Ishikawa (cell line): ENCODE measurements at regions not wholly inside any gene's neighbourhood (a gene's known extent, or its start where the extent isn't known, plus 50 kb on each side); places are given as distances from the start of the nearest gene placed in this dataset.

Experiments
- CEBPB ChIP-seq: IDR thresholded peaks from 2 replicates; pipeline ENCODE4 v1.6.1; 2012
- CREB1 ChIP-seq: IDR thresholded peaks from 2 replicates; pipeline ENCODE4 v1.6.1; 2012; ENCODE audit warnings: low read depth
- EGR1 ChIP-seq: IDR thresholded peaks from 2 replicates; pipeline ENCODE4 v1.6.1; 2012
- EP300 ChIP-seq: IDR thresholded peaks from 2 replicates; pipeline ENCODE4 v1.6.1; 2012; ENCODE audit warnings: borderline replicate concordance
- FOXM1 ChIP-seq: IDR thresholded peaks from 2 replicates; pipeline ENCODE4 v1.6.1; 2012; ENCODE audit warnings: low read depth, borderline replicate concordance
- NFIC ChIP-seq: IDR thresholded peaks from 2 replicates; pipeline ENCODE4 v1.6.1; 2012
- RAD21 ChIP-seq: IDR thresholded peaks from 2 replicates; pipeline ENCODE4 v1.6.1; 2012; ENCODE audit warnings: low read depth
- TAF1 ChIP-seq: IDR thresholded peaks from 2 replicates; pipeline ENCODE4 v1.6.1; 2012; ENCODE audit warnings: low read depth, mild to moderate bottlenecking
- TCF12 ChIP-seq: IDR thresholded peaks from 2 replicates; pipeline ENCODE4 v1.6.1; 2012; ENCODE audit warnings: low read depth
- TEAD4 ChIP-seq: IDR thresholded peaks from 2 replicates; pipeline ENCODE4 v1.6.1; 2012
- USF1 ChIP-seq: IDR thresholded peaks from 2 replicates; pipeline ENCODE4 v1.6.1; 2012
- YY1 ChIP-seq: IDR thresholded peaks from 2 replicates; pipeline ENCODE4 v1.6.1; 2012; ENCODE audit warnings: low read depth
- ZBTB7A ChIP-seq: IDR thresholded peaks from 2 replicates; pipeline ENCODE4 v1.6.1; 2012; ENCODE audit warnings: low read depth
- TF ChIP-seq, protein P1 (sequence below): IDR thresholded peaks from 2 replicates; pipeline ENCODE4 v1.6.1; 2012
- TF ChIP-seq, protein P2 (sequence below): IDR thresholded peaks from 2 replicates; pipeline ENCODE4 v1.6.1; 2012; ENCODE audit warnings: low read depth, mild to moderate bottlenecking

DNA sequence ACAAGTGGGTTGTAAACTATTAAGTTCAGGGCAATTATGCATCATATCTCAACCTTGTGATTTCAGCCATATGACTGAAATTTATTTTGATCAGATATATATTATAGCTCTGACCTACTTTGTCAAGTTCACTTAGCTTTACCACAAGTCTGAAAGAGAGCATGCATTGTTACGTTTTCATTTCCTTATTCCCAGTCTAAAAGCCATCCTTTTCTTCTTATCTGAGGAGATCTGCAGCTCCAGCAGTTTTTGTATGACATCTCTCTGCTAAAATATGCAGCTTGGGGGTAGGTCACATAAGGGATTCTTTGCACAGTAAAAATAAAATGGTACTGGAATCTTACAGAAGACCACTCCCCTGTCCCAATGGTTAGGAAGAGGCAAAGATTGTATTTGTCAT, 1682.8 kb upstream of the FLRT2 start:
- TF ChIP-seq RAD21 (no peak), EGR1 (no peak), TAF1 (no peak), TCF12 (no peak), ZBTB7A (no peak), CEBPB (no peak), EP300 (no peak), YY1 (no peak), NFIC (no peak)

- TF ChIP-seq, protein P1, sequence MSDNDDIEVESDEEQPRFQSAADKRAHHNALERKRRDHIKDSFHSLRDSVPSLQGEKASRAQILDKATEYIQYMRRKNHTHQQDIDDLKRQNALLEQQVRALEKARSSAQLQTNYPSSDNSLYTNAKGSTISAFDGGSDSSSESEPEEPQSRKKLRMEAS: no peak
- TF ChIP-seq TCF12 (no peak), ZBTB7A (no peak), NFIC (peak; percentile 27; the same call in 1 of the 2 replicates), EP300 (peak; percentile 26; the same call in 1 of the 2 replicates), USF1 (no peak), YY1 (no peak), EGR1 (peak; percentile 77), TAF1 (no peak), CREB1 (no peak), CEBPB (no peak), RAD21 (no peak), TEAD4 (0 out of 2 replicates have a peak, but pooled peaks have one; percentile 8), FOXM1 (no peak)
- TF ChIP-seq, protein P2, sequence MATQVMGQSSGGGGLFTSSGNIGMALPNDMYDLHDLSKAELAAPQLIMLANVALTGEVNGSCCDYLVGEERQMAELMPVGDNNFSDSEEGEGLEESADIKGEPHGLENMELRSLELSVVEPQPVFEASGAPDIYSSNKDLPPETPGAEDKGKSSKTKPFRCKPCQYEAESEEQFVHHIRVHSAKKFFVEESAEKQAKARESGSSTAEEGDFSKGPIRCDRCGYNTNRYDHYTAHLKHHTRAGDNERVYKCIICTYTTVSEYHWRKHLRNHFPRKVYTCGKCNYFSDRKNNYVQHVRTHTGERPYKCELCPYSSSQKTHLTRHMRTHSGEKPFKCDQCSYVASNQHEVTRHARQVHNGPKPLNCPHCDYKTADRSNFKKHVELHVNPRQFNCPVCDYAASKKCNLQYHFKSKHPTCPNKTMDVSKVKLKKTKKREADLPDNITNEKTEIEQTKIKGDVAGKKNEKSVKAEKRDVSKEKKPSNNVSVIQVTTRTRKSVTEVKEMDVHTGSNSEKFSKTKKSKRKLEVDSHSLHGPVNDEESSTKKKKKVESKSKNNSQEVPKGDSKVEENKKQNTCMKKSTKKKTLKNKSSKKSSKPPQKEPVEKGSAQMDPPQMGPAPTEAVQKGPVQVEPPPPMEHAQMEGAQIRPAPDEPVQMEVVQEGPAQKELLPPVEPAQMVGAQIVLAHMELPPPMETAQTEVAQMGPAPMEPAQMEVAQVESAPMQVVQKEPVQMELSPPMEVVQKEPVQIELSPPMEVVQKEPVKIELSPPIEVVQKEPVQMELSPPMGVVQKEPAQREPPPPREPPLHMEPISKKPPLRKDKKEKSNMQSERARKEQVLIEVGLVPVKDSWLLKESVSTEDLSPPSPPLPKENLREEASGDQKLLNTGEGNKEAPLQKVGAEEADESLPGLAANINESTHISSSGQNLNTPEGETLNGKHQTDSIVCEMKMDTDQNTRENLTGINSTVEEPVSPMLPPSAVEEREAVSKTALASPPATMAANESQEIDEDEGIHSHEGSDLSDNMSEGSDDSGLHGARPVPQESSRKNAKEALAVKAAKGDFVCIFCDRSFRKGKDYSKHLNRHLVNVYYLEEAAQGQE: no peak
Observed at GRCh38 chr14:83850092-83850491, 1679.9 kb upstream of the FLRT2 start.

DNA sequence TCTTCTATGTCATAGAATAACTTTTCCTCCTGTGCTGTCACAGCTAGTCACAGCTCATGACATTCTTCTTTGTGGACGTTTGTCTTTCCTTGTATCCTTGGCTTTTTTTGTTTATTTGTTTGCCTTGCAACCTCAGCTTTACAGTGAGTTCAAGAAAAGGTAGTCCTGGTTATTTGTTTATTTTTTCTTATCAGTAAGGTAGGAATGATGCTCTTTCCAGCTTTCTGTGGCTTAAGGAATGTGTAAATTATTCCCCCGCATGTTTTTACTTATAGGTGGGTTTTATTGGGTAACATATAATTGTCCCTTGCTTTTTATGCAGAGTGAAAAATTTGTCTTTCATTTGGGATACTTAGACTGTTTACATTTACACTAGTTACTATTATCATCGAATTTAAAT, 1673.6 kb upstream of the FLRT2 start:
- no peak for TF ChIP-seq CREB1
- no peak for TF ChIP-seq ZBTB7A
- no peak for TF ChIP-seq TCF12
- no peak for TF ChIP-seq RAD21
- TF ChIP-seq TAF1: no peak
- TF ChIP-seq, protein P2: no peak
- no peak for TF ChIP-seq EP300
- TF ChIP-seq YY1: no peak

- TF ChIP-seq NFIC: no peak
- TF ChIP-seq CREB1: no peak
- TF ChIP-seq TCF12: no peak
- no peak for TF ChIP-seq EP300
- TF ChIP-seq EGR1: no peak
- no peak for TF ChIP-seq RAD21
- TF ChIP-seq, protein P1: no peak
- no peak for TF ChIP-seq ZBTB7A
- no peak for TF ChIP-seq TAF1
- TF ChIP-seq FOXM1: no peak
- TF ChIP-seq, protein P2: no peak
- TF ChIP-seq CEBPB: no peak
- TF ChIP-seq TEAD4: no peak
- TF ChIP-seq USF1: no peak
- no peak for TF ChIP-seq YY1
Observed at GRCh38 chr14:83860631-83861155, 1669.3 kb upstream of the FLRT2 start.
